CD4-positive, alpha-beta T cell (primary cell): ENCODE measurements at regions not wholly inside any gene's neighbourhood (a gene's known extent, or its start where the extent isn't known, plus 50 kb on each side); places are given as distances from the start of the nearest gene placed in this dataset.

ENCODE experiments used
- ATAC-seq: fragments of 200-7000 bp; cut with Tn5 transposase; one replicate; pipeline ENCODE4 v1.10.0; 2022; ENCODE audit warnings: mild to moderate bottlenecking; ENCODE audit not compliant: poor library complexity
- CTCF ChIA-PET: fragments of 350-600 bp; sonication (Branson Sonifier 250); formaldehyde crosslinking; loops from one replicate; lab custom pipeline; 2021; ENCODE audit warnings: antibody characterized with exemption, inconsistent platforms; lab: Charles Lee
- POLR2A ChIA-PET: fragments of 350-600 bp; sonication (Branson Sonifier 250); formaldehyde crosslinking; loops from one replicate; lab custom pipeline; 2021; ENCODE audit warnings: antibody characterized with exemption, inconsistent platforms; lab: Charles Lee
- DNase-seq, 14 experiments: peaks; one replicate each; pipeline ENCODE4 v3.0.0-alpha.2; 2013 to 2020; ENCODE audit warnings: mixed read lengths in 2 of 14
- H3K27ac ChIP-seq, 2 donors: one replicate each; pipeline versions ENCODE4 v1.5.1 to v1.7.0; 2013; ENCODE audit warnings: low read length in 2 of 2, low read depth in 1 of 2, mild to moderate bottlenecking in 1 of 2
- H3K27me3 ChIP-seq, 2 experiments: 1 replicate in 1 of 2; 2 replicates in 1 of 2; pipeline versions ENCODE4 v1.6.1 to v1.7.0; 2013; ENCODE audit warnings: low read length in 2 of 2, control low read depth in 1 of 2, mild to moderate bottlenecking in 1 of 2, moderate library complexity in 1 of 2; ENCODE audit not compliant: insufficient read depth in 2 of 2, control insufficient read depth in 1 of 2
- H3K36me3 ChIP-seq: one replicate; pipeline ENCODE4 v1.6.1; 2013; ENCODE audit warnings: low read length, control low read depth; ENCODE audit not compliant: insufficient read depth
- H3K4me1 ChIP-seq: one replicate; pipeline ENCODE4 v1.6.1; 2013; ENCODE audit warnings: low read length, control low read depth; ENCODE audit not compliant: insufficient read depth
- H3K4me3 ChIP-seq: one replicate; pipeline ENCODE4 v1.5.1; 2013; ENCODE audit warnings: mild to moderate bottlenecking, low read length, moderate library complexity
- H3K9me3 ChIP-seq, 2 experiments: 1 replicate in 1 of 2; 2 replicates in 1 of 2; pipeline versions ENCODE4 v1.6.1 to v1.7.0; 2013; ENCODE audit warnings: low read length in 2 of 2, mild to moderate bottlenecking in 2 of 2, control low read depth in 1 of 2, moderate library complexity in 1 of 2; ENCODE audit not compliant: control insufficient read depth in 1 of 2, insufficient read depth in 1 of 2
- H3K27ac Mint-ChIP-seq: one replicate; pipeline ENCODE4 v1.8.0; 2020; ENCODE audit warnings: mixed read lengths
- H3K27me3 Mint-ChIP-seq: one replicate; pipeline ENCODE4 v1.8.0; 2021; ENCODE audit warnings: mixed read lengths
- H3K36me3 Mint-ChIP-seq: one replicate; pipeline ENCODE4 v1.8.0; 2021; ENCODE audit warnings: low read depth, mixed read lengths
- H3K4me1 Mint-ChIP-seq: one replicate; pipeline ENCODE4 v1.8.0; 2021; ENCODE audit warnings: low read depth, mixed read lengths
- H3K4me3 Mint-ChIP-seq: one replicate; pipeline ENCODE4 v1.8.0; 2020; ENCODE audit warnings: mild to moderate bottlenecking, mixed read lengths
- H3K9me3 Mint-ChIP-seq: one replicate; pipeline ENCODE4 v1.8.0; 2020; ENCODE audit warnings: mixed read lengths
- CTCF ChIP-seq: fragments of 200-600 bp; IDR thresholded peaks from one replicate; pipeline ENCODE4 v1.8.0; 2022; ENCODE audit warnings: antibody characterized with exemption, mild to moderate bottlenecking
- intact Hi-C, 2 experiments: fragments of 100-400 bp; cut with DNase I in 1 of 2; cut with micrococcal nuclease in 1 of 2; formaldehyde crosslinking; loops; one replicate each; pipeline versions ENCODE4 v1.15.1 to v1.9.0; 2023 to 2025; cut with DNase I, micrococcal nuclease

- Histone ChIP-seq H3K36me3 (no peaks in the 10 kb centered on the region), H3K4me1 (no peaks in the 10 kb centered on the region), H3K27ac (no peak overlapping the region), H3K4me3 (no peak overlapping the region), H3K27me3 (peaks cover 0 to 2% of the 10 kb centered on the region in 2 experiments), H3K9me3 (no peaks in the 10 kb centered on the region)
- peaks cover 4% of the 10 kb centered on the region for H3K27me3 Mint-ChIP-seq
- no peak overlapping the region for H3K27ac Mint-ChIP-seq
- H3K9me3 Mint-ChIP-seq, result no peaks in the 10 kb centered on the region
- POLR2A ChIA-PET, result no interaction called here
- no peaks in the 10 kb centered on the region for H3K4me1 Mint-ChIP-seq
- no peak for ATAC-seq
- H3K36me3 Mint-ChIP-seq, result no peaks in the 10 kb centered on the region
- intact Hi-C loops, result no loop called here
- no peak for DNase-seq
- CTCF ChIA-PET, result no interaction called here
- H3K4me3 Mint-ChIP-seq, result no peak overlapping the region
- TF ChIP-seq CTCF, result no peak
Measured at GRCh38 chr6:150456466-150456865, 87.7 kb downstream of the IYD start.

GRCh38 chr6:150456902-150457643 lies 88.3 kb downstream of the IYD start:
- Histone ChIP-seq H3K9me3 (no peaks in the 10 kb centered on the region), H3K4me1 (no peaks in the 10 kb centered on the region), H3K4me3 (no peak overlapping the region), H3K27ac (no peak overlapping the region), H3K36me3 (no peaks in the 10 kb centered on the region), H3K27me3 (peaks cover 0 to 2% of the 10 kb centered on the region in 2 experiments)
- Mint-ChIP-seq H3K27me3 (peaks cover 4% of the 10 kb centered on the region), H3K27ac (no peak overlapping the region), H3K9me3 (no peaks in the 10 kb centered on the region), H3K4me1 (no peaks in the 10 kb centered on the region), H3K36me3 (no peaks in the 10 kb centered on the region), H3K4me3 (no peak overlapping the region)
- DNase-seq (no peak), ATAC-seq (no peak)
- intact Hi-C loops, result no loop called here
- no peak for TF ChIP-seq CTCF
- CTCF ChIA-PET, result no interaction called here
- POLR2A ChIA-PET, result no interaction called here

GRCh38 chr6:150458579-150458978 lies 89.8 kb downstream of the IYD start:
- Mint-ChIP-seq H3K27me3 (peaks cover 4% of the 10 kb centered on the region), H3K4me1 (no peaks in the 10 kb centered on the region), H3K27ac (no peak overlapping the region), H3K9me3 (no peaks in the 10 kb centered on the region), H3K36me3 (no peaks in the 10 kb centered on the region), H3K4me3 (no peak overlapping the region)
- H3K36me3 ChIP-seq, result no peaks in the 10 kb centered on the region
- H3K4me3 ChIP-seq, result no peak overlapping the region
- intact Hi-C loops, result no loop called here
- ATAC-seq, result no peak
- no peaks in the 10 kb centered on the region for H3K9me3 ChIP-seq
- H3K4me1 ChIP-seq, result no peaks in the 10 kb centered on the region
- DNase-seq, result no peak
- H3K27me3 ChIP-seq, result peaks cover 0 to 2% of the 10 kb centered on the region in 2 experiments
- CTCF ChIA-PET, result no interaction called here
- TF ChIP-seq CTCF, result no peak
- POLR2A ChIA-PET, result no interaction called here
- no peak overlapping the region for H3K27ac ChIP-seq
